K562 (cell line): ENCODE measurements at regions not wholly inside any gene's neighbourhood (a gene's known extent, or its start where the extent isn't known, plus 50 kb on each side); places are given as distances from the start of the nearest gene placed in this dataset.

Source experiments
- CBX2 ChIP-seq: fragments of 200-600 bp; sonication (generic); IDR thresholded peaks from one replicate; pipeline ENCODE4 v1.6.1; 2012; ENCODE audit warnings: mild to moderate bottlenecking, low read length, inconsistent platforms; ENCODE audit not compliant: insufficient read depth, poor library complexity, severe bottlenecking
- EZH2 ChIP-seq: IDR thresholded peaks from 2 replicates; pipeline ENCODE4 v1.6.1; 2012; ENCODE audit warnings: low read depth, mild to moderate bottlenecking, inconsistent platforms, low read length, borderline replicate concordance
- PHF21A ChIP-seq: fragments of 450-650 bp; IDR thresholded peaks from 2 replicates; pipeline ENCODE4 v1.6.1; 2017; ENCODE audit warnings: low read depth, borderline replicate concordance

DNA sequence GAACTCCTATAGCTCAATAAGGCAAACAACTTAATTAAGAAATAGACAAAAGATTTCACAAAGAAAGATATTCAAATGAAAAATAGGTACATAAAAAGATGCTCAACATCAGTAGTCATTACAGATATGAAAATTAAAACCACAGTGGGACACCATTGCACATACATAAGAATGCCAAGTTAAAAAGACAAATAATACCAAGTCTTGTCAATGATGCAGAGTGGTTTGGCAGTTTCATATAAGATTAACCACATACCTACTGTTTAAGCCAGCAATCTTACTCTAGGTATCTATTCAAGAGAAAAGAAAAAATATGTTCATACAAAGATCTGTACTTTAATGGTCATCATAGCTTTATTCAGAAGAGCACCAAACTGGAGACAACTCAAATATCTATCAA lies 63.5 kb upstream of the GLS start:
- no peak for TF ChIP-seq EZH2
- TF ChIP-seq CBX2: no peak
- no peak for TF ChIP-seq PHF21A
